CD4-positive, CD25-positive, alpha-beta regulatory T cell (primary cell): ENCODE measurements at regions not wholly inside any gene's neighbourhood (a gene's known extent, or its start where the extent isn't known, plus 50 kb on each side); places are given as distances from the start of the nearest gene placed in this dataset.
"Not testable (repeated sequence)": the region's sequence is repeated elsewhere in the genome, so short reads cannot be mapped to it uniquely, and the experiment has no call there.

Source experiments
- ATAC-seq, 2 donors: fragments of 150-1000 bp; cut with Tn5 transposase; one replicate each; pipeline ENCODE4 v1.10.0; 2021; ENCODE audit warnings: low read depth in 2 of 2, moderate number of reproducible peaks in 2 of 2, moderate library complexity in 1 of 2
- DNase-seq, 3 donors: peaks; one replicate each; pipeline versions ENCODE4 v3.0.0 to v3.0.0-alpha.2; 2012 to 2022; ENCODE audit warnings: mixed read lengths in 1 of 3
- H3K27ac ChIP-seq: one replicate; pipeline ENCODE4 v1.7.0; 2013; ENCODE audit warnings: mild to moderate bottlenecking, low read length; ENCODE audit not compliant: insufficient read depth, poor library complexity, severe bottlenecking
- H3K27me3 ChIP-seq: one replicate; pipeline ENCODE4 v1.7.0; 2013; ENCODE audit warnings: low read length; ENCODE audit not compliant: control insufficient read depth, insufficient read depth
- H3K36me3 ChIP-seq: one replicate; pipeline ENCODE4 v1.7.0; 2013; ENCODE audit warnings: mild to moderate bottlenecking, low read length, moderate library complexity; ENCODE audit not compliant: control insufficient read depth, insufficient read depth
- H3K4me1 ChIP-seq: 2 replicates; pipeline ENCODE4 v1.7.0; 2013; ENCODE audit warnings: mild to moderate bottlenecking, low read length; ENCODE audit not compliant: insufficient read depth, control insufficient read depth, poor library complexity, severe bottlenecking
- H3K4me3 ChIP-seq: one replicate; pipeline ENCODE4 v1.7.0; 2013; ENCODE audit warnings: low read depth, mild to moderate bottlenecking, low read length, moderate library complexity
- H3K9me3 ChIP-seq, 2 experiments: 1 replicate in 1 of 2; 2 replicates in 1 of 2; pipeline ENCODE4 v1.7.0; 2013; ENCODE audit warnings: low read length in 2 of 2, mild to moderate bottlenecking in 1 of 2, moderate library complexity in 1 of 2; ENCODE audit not compliant: control insufficient read depth in 2 of 2
- H3K27ac Mint-ChIP-seq, 3 donors: one replicate each; pipeline ENCODE4 v1.8.0; 2020 to 2022; ENCODE audit warnings: mild to moderate bottlenecking in 3 of 3, mixed read lengths in 3 of 3, moderate library complexity in 2 of 3
- H3K27me3 Mint-ChIP-seq: one replicate; pipeline ENCODE4 v1.8.0; 2022; ENCODE audit warnings: mild to moderate bottlenecking, mixed read lengths
- H3K36me3 Mint-ChIP-seq: one replicate; pipeline ENCODE4 v1.8.0; 2020; ENCODE audit warnings: mixed read lengths
- H3K4me1 Mint-ChIP-seq, 4 donors: one replicate each; pipeline ENCODE4 v1.8.0; 2020 to 2022; ENCODE audit warnings: mixed read lengths in 4 of 4, mild to moderate bottlenecking in 1 of 4
- H3K4me3 Mint-ChIP-seq, 4 donors: one replicate each; pipeline ENCODE4 v1.8.0; 2020 to 2022; ENCODE audit warnings: mild to moderate bottlenecking in 4 of 4, mixed read lengths in 4 of 4, moderate library complexity in 3 of 4
- H3K9me3 Mint-ChIP-seq, 7 donors: one replicate each; pipeline ENCODE4 v1.8.0; 2020 to 2022; ENCODE audit warnings: mixed read lengths in 7 of 7, mild to moderate bottlenecking in 3 of 7, moderate library complexity in 2 of 7

- ATAC-seq: no peak
- H3K27ac Mint-ChIP-seq: no peak overlapping the region
- H3K4me3 ChIP-seq: no peak overlapping the region
These were observed 102.0 kb downstream of the HNMT start for GRCh38 chr2:138066139-138066806.

GRCh38 chr2:138066841-138067240, 102.6 kb downstream of the HNMT start:
- Histone ChIP-seq H3K27ac (no peak overlapping the region), H3K27me3 (no peaks in the 10 kb centered on the region), H3K4me3 (no peak overlapping the region), H3K9me3 (no peaks in the 10 kb centered on the region), H3K4me1 (no peaks in the 10 kb centered on the region), H3K36me3 (no peaks in the 10 kb centered on the region)
- Mint-ChIP-seq H3K9me3 (peaks cover 0 to 8% (median 2%) of the 10 kb centered on the region in 7 donors), H3K4me1 (no peaks in the 10 kb centered on the region), H3K27ac (no peak overlapping the region), H3K36me3 (no peaks in the 10 kb centered on the region), H3K27me3 (no peaks in the 10 kb centered on the region), H3K4me3 (no peak overlapping the region)
- no peak for DNase-seq
- ATAC-seq: no peak

More at GRCh38 chr2:138066139-138066806, 102.0 kb downstream of the HNMT start:
- H3K9me3 ChIP-seq: no peaks in the 10 kb centered on the region
- no peak overlapping the region for H3K27ac ChIP-seq
- no peak for DNase-seq
- H3K9me3 Mint-ChIP-seq: peaks cover 0 to 8% (median 2%) of the 10 kb centered on the region in 7 donors
- no peaks in the 10 kb centered on the region for H3K4me1 Mint-ChIP-seq
- no peaks in the 10 kb centered on the region for H3K27me3 ChIP-seq
- no peaks in the 10 kb centered on the region for H3K27me3 Mint-ChIP-seq
- H3K36me3 ChIP-seq: no peaks in the 10 kb centered on the region
- H3K4me3 Mint-ChIP-seq: no peak overlapping the region
- H3K36me3 Mint-ChIP-seq: no peaks in the 10 kb centered on the region
- no peaks in the 10 kb centered on the region for H3K4me1 ChIP-seq

GRCh38 chr2:138068669-138069068, 104.4 kb downstream of the HNMT start:
- not testable (repeated sequence) for H3K4me1 ChIP-seq, H3K9me3 ChIP-seq, ATAC-seq, H3K36me3 Mint-ChIP-seq, DNase-seq, H3K27me3 ChIP-seq, H3K4me3 Mint-ChIP-seq, H3K4me1 Mint-ChIP-seq, H3K27ac Mint-ChIP-seq, H3K27me3 Mint-ChIP-seq, H3K27ac ChIP-seq, H3K4me3 ChIP-seq, H3K9me3 Mint-ChIP-seq, H3K36me3 ChIP-seq

- not testable (repeated sequence) for H3K27me3 Mint-ChIP-seq, H3K27ac ChIP-seq, H3K4me1 Mint-ChIP-seq, H3K9me3 Mint-ChIP-seq, H3K36me3 ChIP-seq, H3K9me3 ChIP-seq, H3K4me3 Mint-ChIP-seq, DNase-seq, H3K4me3 ChIP-seq, H3K27me3 ChIP-seq, H3K4me1 ChIP-seq, ATAC-seq, H3K36me3 Mint-ChIP-seq, H3K27ac Mint-ChIP-seq
These were observed 106.9 kb downstream of the HNMT start for GRCh38 chr2:138071042-138071719.

GRCh38 chr2:138071720-138072719, 107.7 kb downstream of the HNMT start:
- Histone ChIP-seq H3K4me1 (no peaks in the 10 kb centered on the region), H3K27ac (no peak overlapping the region), H3K36me3 (no peaks in the 10 kb centered on the region), H3K4me3 (no peak overlapping the region), H3K9me3 (no peaks in the 10 kb centered on the region), H3K27me3 (no peaks in the 10 kb centered on the region)
- Mint-ChIP-seq H3K27me3 (no peaks in the 10 kb centered on the region), H3K4me1 (no peaks in the 10 kb centered on the region), H3K4me3 (no peak overlapping the region), H3K27ac (no peak overlapping the region), H3K36me3 (no peaks in the 10 kb centered on the region), H3K9me3 (peaks cover 0 to 8% (median 4%) of the 10 kb centered on the region in 7 donors)
- DNase-seq: no peak
- no peak for ATAC-seq

GRCh38 chr2:138078153-138078552, 113.9 kb downstream of the HNMT start:
- peaks cover 0 to 8% (median 2%) of the 10 kb centered on the region in 7 donors for H3K9me3 Mint-ChIP-seq
- H3K27ac ChIP-seq: no peak overlapping the region
- H3K27ac Mint-ChIP-seq: no peak overlapping the region
- no peaks in the 10 kb centered on the region for H3K27me3 ChIP-seq
- H3K36me3 Mint-ChIP-seq: no peaks in the 10 kb centered on the region
- H3K9me3 ChIP-seq: no peaks in the 10 kb centered on the region
- ATAC-seq (no peak), DNase-seq (no peak)
- H3K4me1 ChIP-seq: no peaks in the 10 kb centered on the region
- no peaks in the 10 kb centered on the region for H3K27me3 Mint-ChIP-seq
- no peak overlapping the region for H3K4me3 Mint-ChIP-seq
- H3K4me3 ChIP-seq: no peak overlapping the region
- H3K36me3 ChIP-seq: no peaks in the 10 kb centered on the region
- no peaks in the 10 kb centered on the region for H3K4me1 Mint-ChIP-seq

- Mint-ChIP-seq H3K27ac (no peak overlapping the region), H3K4me3 (no peak overlapping the region), H3K9me3 (peaks cover 0 to 8% (median 3%) of the 10 kb centered on the region in 7 donors), H3K27me3 (no peaks in the 10 kb centered on the region), H3K4me1 (no peaks in the 10 kb centered on the region), H3K36me3 (no peaks in the 10 kb centered on the region)
- Histone ChIP-seq H3K27ac (no peak overlapping the region), H3K4me3 (no peak overlapping the region), H3K9me3 (no peaks in the 10 kb centered on the region), H3K4me1 (no peaks in the 10 kb centered on the region), H3K27me3 (no peaks in the 10 kb centered on the region), H3K36me3 (no peaks in the 10 kb centered on the region)
- ATAC-seq: no peak
- no peak for DNase-seq
These were observed 115.7 kb downstream of the HNMT start for GRCh38 chr2:138079976-138080375.
